GM23248 (cell line): ENCODE measurements at regions not wholly inside any gene's neighbourhood (a gene's known extent, or its start where the extent isn't known, plus 50 kb on each side); places are given as distances from the start of the nearest gene placed in this dataset.

ENCODE experiments used
- DNase-seq: peaks from one replicate; pipeline ENCODE4 v3.0.0-alpha.2; 2015
- H2AFZ ChIP-seq: fragments of 200-600 bp; sonication (generic); 2 replicates; pipeline ENCODE4 v1.6.1; 2016; ENCODE audit warnings: antibody characterized with exemption
- H3F3A ChIP-seq: fragments of 200-600 bp; sonication (generic); 2 replicates; pipeline ENCODE4 v1.6.1; 2016; ENCODE audit warnings: mild to moderate bottlenecking, antibody characterized with exemption, mixed run types; ENCODE audit not compliant: insufficient read depth
- H3K27ac ChIP-seq: fragments of 200-600 bp; sonication (generic); 2 replicates; pipeline ENCODE4 v1.5.1; 2016; ENCODE audit warnings: mild to moderate bottlenecking
- H3K27me3 ChIP-seq: fragments of 200-600 bp; sonication (generic); replicated peaks from 2 replicates; pipeline ENCODE4 v1.6.1; 2016; ENCODE audit warnings: mild to moderate bottlenecking; ENCODE audit not compliant: insufficient read depth
- H3K36me3 ChIP-seq: fragments of 200-600 bp; sonication (generic); 2 replicates; pipeline ENCODE4 v1.6.1; 2016; ENCODE audit warnings: low read depth, mild to moderate bottlenecking
- H3K4me1 ChIP-seq: fragments of 200-600 bp; sonication (generic); 2 replicates; pipeline ENCODE4 v1.6.1; 2016; ENCODE audit warnings: mild to moderate bottlenecking; ENCODE audit not compliant: insufficient read depth
- H3K4me2 ChIP-seq: fragments of 200-600 bp; sonication (generic); one replicate; pipeline ENCODE4 v1.6.1; 2016; ENCODE audit warnings: mild to moderate bottlenecking; ENCODE audit not compliant: unreplicated experiment
- H3K4me3 ChIP-seq: fragments of 200-600 bp; sonication (generic); 2 replicates; pipeline ENCODE4 v1.5.1; 2016; ENCODE audit warnings: mild to moderate bottlenecking
- H3K79me2 ChIP-seq: fragments of 200-600 bp; sonication (generic); 2 replicates; pipeline ENCODE4 v1.6.1; 2016; ENCODE audit warnings: mild to moderate bottlenecking; ENCODE audit not compliant: insufficient read depth
- H3K9ac ChIP-seq: fragments of 200-600 bp; sonication (generic); 2 replicates; pipeline ENCODE4 v1.6.1; 2016; ENCODE audit warnings: mild to moderate bottlenecking
- H3K9me2 ChIP-seq: fragments of 200-600 bp; sonication (generic); 2 replicates; pipeline ENCODE4 v1.6.1; 2016; ENCODE audit warnings: mixed run types, mild to moderate bottlenecking, moderate library complexity; ENCODE audit not compliant: insufficient read depth
- H3K9me3 ChIP-seq: fragments of 200-600 bp; sonication (generic); one replicate; pipeline ENCODE4 v1.6.1; 2017; ENCODE audit warnings: low read depth
- H4K20me1 ChIP-seq: fragments of 200-600 bp; sonication (generic); 2 replicates; pipeline ENCODE4 v1.6.0; 2016; ENCODE audit not compliant: insufficient read depth
- EZH2 ChIP-seq: fragments of 200-600 bp; sonication (generic); IDR thresholded peaks from 2 replicates; pipeline ENCODE4 v1.6.1; 2018; ENCODE audit warnings: antibody characterized with exemption, mild to moderate bottlenecking; ENCODE audit not compliant: insufficient read depth, poor library complexity, severe bottlenecking
- EZH2phosphoT487 ChIP-seq: fragments of 200-600 bp; sonication (generic); IDR thresholded peaks from 2 replicates; pipeline ENCODE4 v1.6.1; 2018; ENCODE audit warnings: antibody characterized with exemption, moderate library complexity, mild to moderate bottlenecking, low read depth; ENCODE audit not compliant: insufficient read depth
- WGBS, 2 experiments: methylation state at CpG; one replicate each; pipeline ENCODE4 v1.1.6; 2015 to 2017; ENCODE audit warnings: low lambda C conversion rate in 2 of 2, low coverage in 1 of 2; ENCODE audit errors: missing lambda C conversion rate in 2 of 2; 5-methylcytosine and 5-hydroxymethylcytosine counted together
- in situ Hi-C: fragments of 300-500 bp; cut with MboI; formaldehyde crosslinking; loops from 2 replicates; pipeline ENCODE4 v1.15.0; 2020

DNA sequence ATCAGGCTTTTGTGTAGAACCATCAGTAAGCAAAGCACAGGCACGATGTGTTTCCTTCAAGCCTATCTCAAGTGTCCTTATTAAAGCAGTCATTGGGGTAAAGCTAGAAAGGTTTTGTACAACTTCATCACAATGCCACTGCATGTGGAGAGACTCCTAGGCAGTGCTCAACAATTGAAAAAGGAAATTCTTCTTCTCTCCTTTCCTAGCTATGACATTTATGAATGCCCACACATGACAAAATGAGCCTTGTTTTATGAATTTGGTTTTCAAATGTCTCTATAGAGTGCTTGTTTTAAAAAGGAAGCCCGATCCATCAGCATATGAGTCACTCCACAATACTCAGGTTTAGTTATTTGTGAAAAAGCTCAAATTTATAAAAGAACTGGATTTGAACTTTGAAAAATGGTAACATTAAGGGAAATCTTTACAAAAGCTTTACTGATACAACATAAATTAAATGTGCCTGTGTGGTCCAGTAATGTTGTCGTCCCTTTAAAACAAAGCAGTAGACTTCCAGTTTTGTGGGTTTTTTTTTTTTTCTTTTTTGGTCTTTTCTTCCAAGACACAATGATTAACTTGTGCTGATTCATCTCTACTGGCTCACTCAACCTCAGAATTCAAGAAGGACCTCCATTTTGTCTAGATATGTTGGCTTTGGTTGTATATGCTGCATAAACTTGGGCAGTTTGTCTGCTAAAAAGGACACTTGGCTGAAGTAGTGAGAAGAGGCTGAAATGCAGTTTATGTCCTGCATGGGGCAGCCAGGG is 273.8 kb downstream of the GASK1B start:
- Histone ChIP-seq H3K4me3 (no peak overlapping the region), H3K4me2 (no peak overlapping the region), H3F3A (no peaks in the 10 kb centered on the region), H3K27ac (no peak overlapping the region), H3K27me3 (no peaks in the 10 kb centered on the region), H3K4me1 (no peaks in the 10 kb centered on the region), H3K79me2 (no peaks in the 10 kb centered on the region), H3K9me2 (no peaks in the 10 kb centered on the region), H3K9ac (no peak overlapping the region), H3K9me3 (no peaks in the 10 kb centered on the region), H3K36me3 (no peaks in the 10 kb centered on the region), H2AFZ (no peak overlapping the region), H4K20me1 (no peaks in the 10 kb centered on the region)
- DNase-seq: no peak
- in situ Hi-C loops: no loop called here
- 25 to 28% methylated on average over 3 of the region's 3 CpGs for WGBS, 2 experiments
- TF ChIP-seq EZH2 (no peak), EZH2phosphoT487 (no peak)

DNA sequence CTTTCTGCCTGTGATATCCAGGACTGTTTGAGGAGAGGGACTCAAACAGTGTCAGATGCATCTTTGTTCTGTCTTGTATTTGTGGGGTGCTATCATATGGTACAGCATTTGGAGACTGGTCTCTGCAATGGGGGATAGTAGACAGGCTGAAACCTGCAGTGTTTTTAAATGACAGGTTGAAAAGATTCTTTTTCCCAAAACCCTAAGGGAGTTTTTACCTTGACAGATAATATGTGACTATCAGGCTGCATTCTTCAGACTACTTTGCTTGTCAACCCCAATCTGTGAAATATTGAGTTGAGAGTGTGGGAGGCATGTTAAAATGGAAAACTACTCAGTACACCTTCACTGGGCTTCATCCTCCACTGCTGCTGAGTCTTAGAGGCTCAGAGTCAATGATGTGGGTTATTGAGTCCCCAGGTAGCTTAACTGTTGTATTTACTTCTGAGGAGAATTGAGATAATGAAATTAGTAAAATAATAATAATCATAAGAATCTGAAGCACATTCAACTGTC is 274.9 kb downstream of the GASK1B start:
- Histone ChIP-seq H3K79me2 (no peaks in the 10 kb centered on the region), H3K9me3 (no peaks in the 10 kb centered on the region), H3K4me2 (no peak overlapping the region), H2AFZ (no peak overlapping the region), H4K20me1 (no peaks in the 10 kb centered on the region), H3K4me1 (no peaks in the 10 kb centered on the region), H3K36me3 (no peaks in the 10 kb centered on the region), H3F3A (no peaks in the 10 kb centered on the region), H3K9me2 (no peaks in the 10 kb centered on the region), H3K9ac (no peak overlapping the region), H3K27ac (no peak overlapping the region), H3K27me3 (no peaks in the 10 kb centered on the region), H3K4me3 (no peak overlapping the region)
- TF ChIP-seq EZH2: no peak
- no peak for TF ChIP-seq EZH2phosphoT487
- DNase-seq: no peak
- in situ Hi-C loops: no loop called here

- in situ Hi-C loops: no loop called here
- no peak overlapping the region for H3K4me2 ChIP-seq
- no peak overlapping the region for H3K9ac ChIP-seq
- no peak overlapping the region for H2AFZ ChIP-seq
- 10 to 12% methylated on average over 3 of the region's 3 CpGs for WGBS, 2 experiments
- H3K36me3 ChIP-seq: no peaks in the 10 kb centered on the region
- H3K79me2 ChIP-seq: no peaks in the 10 kb centered on the region
- no peak overlapping the region for H3K27ac ChIP-seq
- H3K4me3 ChIP-seq: no peak overlapping the region
- no peaks in the 10 kb centered on the region for H4K20me1 ChIP-seq
- no peaks in the 10 kb centered on the region for H3K9me3 ChIP-seq
- no peak for DNase-seq
- H3K4me1 ChIP-seq: no peaks in the 10 kb centered on the region
- no peaks in the 10 kb centered on the region for H3F3A ChIP-seq
- no peaks in the 10 kb centered on the region for H3K27me3 ChIP-seq
- no peaks in the 10 kb centered on the region for H3K9me2 ChIP-seq
- TF ChIP-seq EZH2 (no peak), EZH2phosphoT487 (no peak)
Measured at GRCh38 chr4:157896726-157897125, 276.1 kb downstream of the GASK1B start.

DNA sequence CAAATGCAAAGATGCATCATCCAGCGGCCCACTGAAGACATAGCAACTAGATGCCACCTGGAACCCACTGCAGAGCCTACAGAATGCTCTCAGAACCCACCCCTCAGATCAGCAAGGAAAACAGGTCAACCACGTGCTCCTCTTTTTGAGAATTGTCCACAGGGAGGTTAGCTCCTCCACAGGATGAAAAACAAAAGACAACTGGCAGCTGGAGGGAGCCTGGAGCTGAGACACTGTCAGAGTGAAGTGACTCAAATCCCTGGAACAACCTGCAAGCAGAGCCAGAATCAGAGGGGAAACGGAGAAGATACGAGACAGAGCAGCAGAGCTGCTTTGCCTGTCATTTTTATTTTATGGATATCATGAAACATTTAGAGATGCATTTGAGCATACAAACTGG is 277.6 kb downstream of the GASK1B start:
- in situ Hi-C loops: no loop called here
- Histone ChIP-seq H3K79me2 (no peaks in the 10 kb centered on the region), H4K20me1 (no peaks in the 10 kb centered on the region), H3K36me3 (no peaks in the 10 kb centered on the region), H3K4me3 (no peak overlapping the region), H2AFZ (no peak overlapping the region), H3K4me2 (no peak overlapping the region), H3F3A (no peaks in the 10 kb centered on the region), H3K4me1 (no peaks in the 10 kb centered on the region), H3K9ac (no peak overlapping the region), H3K27ac (no peak overlapping the region), H3K9me2 (no peaks in the 10 kb centered on the region), H3K9me3 (no peaks in the 10 kb centered on the region), H3K27me3 (no peaks in the 10 kb centered on the region)
- TF ChIP-seq EZH2: no peak
- no peak for TF ChIP-seq EZH2phosphoT487
- no peak for DNase-seq
- WGBS, 2 experiments: 38 to 46% methylated on average over 4 of the region's 4 CpGs
